OCI-LY7 (cell line): ENCODE measurements at regions not wholly inside any gene's neighbourhood (a gene's known extent, or its start where the extent isn't known, plus 50 kb on each side); places are given as distances from the start of the nearest gene placed in this dataset.
A peak's percentile ranks its signal among the peaks of the same experiment; 100 is the strongest.

Experiments
- BruUV-seq: library from RNA; stranded (reverse); fragments of 400-500 nt; replicated peaks from 2 replicates; lab custom pipeline; 2021; lab: Mats Ljungman, UMichigan
- CTCF ChIA-PET: fragments of 300-600 bp; sonication (Branson Sonifier 250); formaldehyde crosslinking; loops from one replicate; lab custom pipeline; 2022; ENCODE audit warnings: antibody characterized with exemption; ENCODE audit not compliant: unreplicated experiment; lab: Charles Lee
- POLR2A ChIA-PET: fragments of 300-600 bp; sonication (Branson Sonifier 250); formaldehyde crosslinking; loops from one replicate; lab custom pipeline; 2022; ENCODE audit warnings: antibody characterized with exemption; lab: Charles Lee
- DNase-seq: peaks from one replicate; pipeline ENCODE4 v3.0.0-alpha.2; 2015; ENCODE audit warnings: low spot score
- H2AFZ ChIP-seq: fragments of 200-600 bp; sonication (generic), shearing (Covaris generic); 2 replicates; pipeline ENCODE4 v1.6.1; 2014; ENCODE audit warnings: mild to moderate bottlenecking, antibody characterized with exemption, low read length, moderate library complexity
- H3K27ac ChIP-seq: fragments of 200-600 bp; sonication (generic); 2 replicates; pipeline ENCODE4 v1.5.1; 2014; ENCODE audit warnings: mixed run types, low read depth, mild to moderate bottlenecking, moderate library complexity, low read length, inconsistent platforms; ENCODE audit not compliant: poor library complexity, severe bottlenecking
- H3K36me3 ChIP-seq: fragments of 200-600 bp; sonication (generic); 2 replicates; pipeline ENCODE4 v1.6.1; 2014; ENCODE audit warnings: mild to moderate bottlenecking, antibody characterized with exemption, low read length, moderate library complexity, mixed read lengths; ENCODE audit not compliant: insufficient read depth
- H3K4me1 ChIP-seq: fragments of 200-600 bp; sonication (generic); 2 replicates; pipeline ENCODE4 v1.5.1; 2014; ENCODE audit warnings: mild to moderate bottlenecking, low read length; ENCODE audit not compliant: insufficient read depth, poor library complexity, severe bottlenecking
- H3K4me2 ChIP-seq: fragments of 200-600 bp; sonication (generic); 2 replicates; pipeline ENCODE4 v1.6.1; 2014; ENCODE audit warnings: mild to moderate bottlenecking, low read length
- H3K4me3 ChIP-seq: fragments of 200-600 bp; sonication (generic); 2 replicates; pipeline ENCODE4 v1.5.1; 2014; ENCODE audit warnings: mild to moderate bottlenecking, low read depth, low read length; ENCODE audit not compliant: poor library complexity, severe bottlenecking
- H3K79me2 ChIP-seq: fragments of 200-600 bp; sonication (generic); 2 replicates; pipeline ENCODE4 v1.6.1; 2016; ENCODE audit warnings: low read depth, mild to moderate bottlenecking, low read length, moderate library complexity, mixed read lengths; ENCODE audit not compliant: insufficient read depth
- H3K9me2 ChIP-seq: fragments of 200-600 bp; sonication (generic); 2 replicates; pipeline ENCODE4 v1.6.1; 2016; ENCODE audit warnings: mild to moderate bottlenecking, low read length, mixed read lengths; ENCODE audit not compliant: insufficient read depth
- H3K9me3 ChIP-seq: fragments of 200-600 bp; sonication (generic); 2 replicates; pipeline ENCODE4 v1.6.1; 2014; ENCODE audit warnings: mild to moderate bottlenecking, mixed run types, low read length, mixed read lengths
- H4K20me1 ChIP-seq: fragments of 200-600 bp; sonication (generic); 2 replicates; pipeline ENCODE4 v1.6.1; 2014; ENCODE audit warnings: mild to moderate bottlenecking, antibody characterized with exemption, low read length, moderate library complexity, mixed read lengths; ENCODE audit not compliant: insufficient read depth
- EZH2phosphoT487 ChIP-seq: fragments of 200-600 bp; sonication (generic); IDR thresholded peaks from 2 replicates; pipeline ENCODE4 v1.6.1; 2018; ENCODE audit warnings: low read depth, borderline replicate concordance, mild to moderate bottlenecking, mixed run types, antibody characterized with exemption, low read length, moderate library complexity, mixed read lengths
- intact Hi-C: fragments of 100-400 bp; cut with micrococcal nuclease; formaldehyde crosslinking; loops from one replicate; pipeline ENCODE4 v1.10.0; 2022; ENCODE audit not compliant: unreplicated experiment
- TF ChIP-seq, protein P1 (sequence below): fragments of 200-600 bp; sonication (generic); conservative IDR thresholded peaks from 2 replicates; pipeline ENCODE4 v1.5.1; 2014; ENCODE audit warnings: mild to moderate bottlenecking, antibody characterized with exemption, low read length, moderate library complexity, mixed read lengths

DNA sequence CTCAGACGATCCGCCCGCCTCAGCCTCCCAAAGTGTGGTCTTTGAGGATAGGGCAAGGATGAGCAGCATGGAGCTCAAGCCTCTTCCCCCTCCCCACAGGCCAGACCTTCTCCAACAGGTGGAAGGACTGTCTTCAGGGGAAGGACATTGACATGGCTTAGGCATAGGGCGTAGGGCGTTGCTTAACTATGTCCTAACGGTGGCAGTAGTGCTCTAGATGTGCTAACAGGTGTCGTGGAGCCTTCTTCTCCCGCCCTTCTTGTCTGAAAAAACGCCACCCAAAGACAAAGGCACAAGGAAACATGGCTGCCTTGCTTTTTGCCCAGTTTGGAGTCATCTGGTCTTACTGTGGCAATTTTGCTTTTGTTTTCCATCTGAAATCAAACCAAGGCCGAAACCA lies 219.8 kb downstream of the OR13H1 start:
- H3K4me2 ChIP-seq: peak overlapping the region; percentile 16; the same call in 1 of the 2 replicates
- no TSS peak for BruUV-seq
- TF ChIP-seq, protein P1, sequence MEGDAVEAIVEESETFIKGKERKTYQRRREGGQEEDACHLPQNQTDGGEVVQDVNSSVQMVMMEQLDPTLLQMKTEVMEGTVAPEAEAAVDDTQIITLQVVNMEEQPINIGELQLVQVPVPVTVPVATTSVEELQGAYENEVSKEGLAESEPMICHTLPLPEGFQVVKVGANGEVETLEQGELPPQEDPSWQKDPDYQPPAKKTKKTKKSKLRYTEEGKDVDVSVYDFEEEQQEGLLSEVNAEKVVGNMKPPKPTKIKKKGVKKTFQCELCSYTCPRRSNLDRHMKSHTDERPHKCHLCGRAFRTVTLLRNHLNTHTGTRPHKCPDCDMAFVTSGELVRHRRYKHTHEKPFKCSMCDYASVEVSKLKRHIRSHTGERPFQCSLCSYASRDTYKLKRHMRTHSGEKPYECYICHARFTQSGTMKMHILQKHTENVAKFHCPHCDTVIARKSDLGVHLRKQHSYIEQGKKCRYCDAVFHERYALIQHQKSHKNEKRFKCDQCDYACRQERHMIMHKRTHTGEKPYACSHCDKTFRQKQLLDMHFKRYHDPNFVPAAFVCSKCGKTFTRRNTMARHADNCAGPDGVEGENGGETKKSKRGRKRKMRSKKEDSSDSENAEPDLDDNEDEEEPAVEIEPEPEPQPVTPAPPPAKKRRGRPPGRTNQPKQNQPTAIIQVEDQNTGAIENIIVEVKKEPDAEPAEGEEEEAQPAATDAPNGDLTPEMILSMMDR: no peak
- no peak for TF ChIP-seq EZH2phosphoT487
- no peaks in the 10 kb centered on the region for H3K9me3 ChIP-seq
- H3K27ac ChIP-seq: no peak overlapping the region
- no peaks in the 10 kb centered on the region for H3K79me2 ChIP-seq
- H3K9me2 ChIP-seq: no peaks in the 10 kb centered on the region
- no peaks in the 10 kb centered on the region for H3K4me1 ChIP-seq
- H2AFZ ChIP-seq: no peak overlapping the region
- DNase-seq: peak; percentile 1
- H3K36me3 ChIP-seq: no peaks in the 10 kb centered on the region
- ChIA-PET CTCF (no interaction called here), POLR2A (no interaction called here)
- no peaks in the 10 kb centered on the region for H4K20me1 ChIP-seq
- no peak overlapping the region for H3K4me3 ChIP-seq
- intact Hi-C loops: no loop called here

DNA sequence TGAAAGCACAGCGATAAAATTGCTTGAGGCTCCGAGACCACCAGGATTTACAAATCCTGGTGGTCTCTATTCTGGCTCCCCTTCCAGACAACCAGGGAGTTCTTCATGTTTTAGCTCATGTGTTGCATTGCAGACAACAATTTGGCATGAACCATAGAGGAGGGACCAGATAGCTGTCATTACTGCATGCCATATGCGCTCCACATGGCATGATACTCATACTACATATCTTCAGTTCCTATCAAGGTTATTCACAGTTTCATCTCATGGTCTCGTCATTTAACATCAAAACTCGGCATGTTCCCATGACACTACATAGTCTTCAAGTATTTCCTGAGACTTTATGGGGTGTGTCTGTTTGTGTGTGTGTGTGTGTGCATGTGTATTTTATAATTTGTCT lies 220.3 kb downstream of the OR13H1 start:
- Histone ChIP-seq H3K4me3 (no peak overlapping the region), H3K4me1 (no peaks in the 10 kb centered on the region), H3K9me3 (no peaks in the 10 kb centered on the region), H4K20me1 (no peaks in the 10 kb centered on the region), H3K9me2 (no peaks in the 10 kb centered on the region), H3K79me2 (no peaks in the 10 kb centered on the region), H3K4me2 (peak overlapping the region; percentile 16; the same call in 1 of the 2 replicates), H3K27ac (no peak overlapping the region), H3K36me3 (no peaks in the 10 kb centered on the region), H2AFZ (no peak overlapping the region)
- intact Hi-C loops: no loop called here
- no TSS peak for BruUV-seq
- no peak for TF ChIP-seq EZH2phosphoT487
- TF ChIP-seq, protein P1: no peak
- ChIA-PET CTCF (no interaction called here), POLR2A (no interaction called here)
- DNase-seq: no peak

DNA sequence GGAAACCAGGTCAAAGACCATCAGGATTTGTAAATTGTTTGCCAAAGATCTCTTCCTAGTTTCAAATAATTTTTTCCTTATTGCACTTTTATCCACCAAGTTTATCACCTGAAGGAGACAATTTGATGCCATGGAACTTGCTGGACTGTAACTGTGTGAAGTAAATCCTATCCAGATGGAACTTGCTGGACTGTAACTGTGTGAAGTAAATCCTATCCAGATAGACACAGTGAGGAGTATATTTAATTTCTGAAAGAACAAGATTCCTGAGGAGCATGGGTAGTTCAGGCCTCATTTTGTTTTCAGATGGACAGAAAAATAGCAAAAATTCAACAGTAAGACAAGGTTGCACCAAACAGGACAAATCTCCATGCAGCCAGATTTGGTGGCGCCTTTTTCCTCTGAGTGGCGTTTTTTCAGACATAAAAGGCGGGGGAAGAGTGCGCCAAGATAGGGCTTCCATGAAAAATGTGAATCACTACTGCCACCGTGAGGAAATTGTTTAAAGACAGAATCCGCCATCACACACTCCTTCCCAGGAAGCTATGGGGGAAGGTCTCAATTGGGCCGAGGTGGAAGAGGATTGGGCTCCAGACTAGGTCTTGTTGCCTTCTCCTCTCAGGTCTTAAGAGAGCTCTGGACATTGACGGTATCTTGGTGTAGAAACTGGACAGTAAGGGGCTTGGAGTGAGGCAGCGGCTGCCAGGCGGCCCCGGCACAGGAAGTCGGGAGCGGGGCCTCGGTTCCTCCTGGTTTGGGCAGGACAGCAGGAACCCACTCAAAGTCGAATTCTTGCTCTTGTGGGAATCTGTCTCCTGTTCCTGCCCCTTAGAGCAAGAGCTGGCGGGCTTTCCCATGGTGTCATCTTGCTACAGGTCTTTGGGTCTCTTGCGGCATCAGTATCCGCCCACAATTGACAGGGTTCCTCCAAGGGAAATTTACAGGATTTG lies 234.7 kb downstream of the OR13H1 start:
- CTCF ChIA-PET: no interaction called here
- no TSS peak for BruUV-seq
- Histone ChIP-seq H2AFZ (no peak overlapping the region), H3K27ac (no peak overlapping the region), H3K9me2 (no peaks in the 10 kb centered on the region), H3K4me1 (no peaks in the 10 kb centered on the region), H3K4me3 (no peak overlapping the region), H4K20me1 (no peaks in the 10 kb centered on the region), H3K9me3 (no peaks in the 10 kb centered on the region), H3K36me3 (no peaks in the 10 kb centered on the region), H3K4me2 (peak overlapping the region; percentile 8; the same call in 1 of the 2 replicates), H3K79me2 (no peaks in the 10 kb centered on the region)
- DNase-seq: no peak
- intact Hi-C loops: no loop called here
- POLR2A ChIA-PET: no interaction called here
- no peak for TF ChIP-seq EZH2phosphoT487
- TF ChIP-seq, protein P1: no peak
